ENCODE measurements at regions not wholly inside any gene's neighbourhood (a gene's known extent, or its start where the extent isn't known, plus 50 kb on each side); places are given as distances from the start of the nearest gene placed in this dataset.
"Not testable (repeated sequence)": the region's sequence is repeated elsewhere in the genome, so short reads cannot be mapped to it uniquely, and the experiment has no call there.

DNA sequence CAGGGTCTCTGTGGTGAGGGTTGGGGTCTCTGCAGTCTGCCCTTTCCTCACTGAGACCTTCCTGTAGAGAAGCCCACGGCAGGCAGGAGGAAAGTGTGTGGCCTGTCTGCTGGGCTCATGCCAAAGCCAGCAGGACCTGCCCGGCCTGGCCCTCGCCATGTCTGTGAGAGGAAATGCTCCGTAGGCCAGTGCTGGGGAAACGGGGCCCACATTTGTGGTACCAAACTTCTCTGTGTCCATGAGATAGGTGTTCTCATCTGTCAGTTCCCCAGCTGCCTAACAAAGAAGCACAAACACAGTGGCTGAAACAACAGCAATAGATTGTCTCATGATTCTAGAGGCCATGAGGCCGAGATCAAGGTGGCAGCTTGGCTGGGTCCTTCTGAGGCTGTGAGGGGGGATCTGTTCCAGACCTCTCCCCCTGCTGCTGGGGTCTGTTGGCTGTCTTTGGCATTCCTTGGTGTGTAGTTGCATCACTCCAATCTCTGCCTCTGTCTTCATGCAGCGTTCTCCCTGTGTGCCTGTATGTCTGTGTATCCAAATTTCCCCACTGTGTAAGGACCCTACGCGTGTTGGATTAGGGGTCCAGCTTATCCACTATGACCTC, 772.5 kb downstream of the TBC1D22A start:
- DNase-seq (ENCODE audit: low spot score) (no peak), FAIRE-seq (no peak)

- DNase-seq (ENCODE audit: low spot score), result no peak
- FAIRE-seq, result no peak
Measured at GRCh38 chr22:47533961-47534803, 771.7 kb downstream of the TBC1D22A start.

GRCh38 chr22:47517062-47517461, 754.6 kb downstream of the TBC1D22A start:
- no peak for DNase-seq (ENCODE audit: low spot score)
- no peak for FAIRE-seq

DNA sequence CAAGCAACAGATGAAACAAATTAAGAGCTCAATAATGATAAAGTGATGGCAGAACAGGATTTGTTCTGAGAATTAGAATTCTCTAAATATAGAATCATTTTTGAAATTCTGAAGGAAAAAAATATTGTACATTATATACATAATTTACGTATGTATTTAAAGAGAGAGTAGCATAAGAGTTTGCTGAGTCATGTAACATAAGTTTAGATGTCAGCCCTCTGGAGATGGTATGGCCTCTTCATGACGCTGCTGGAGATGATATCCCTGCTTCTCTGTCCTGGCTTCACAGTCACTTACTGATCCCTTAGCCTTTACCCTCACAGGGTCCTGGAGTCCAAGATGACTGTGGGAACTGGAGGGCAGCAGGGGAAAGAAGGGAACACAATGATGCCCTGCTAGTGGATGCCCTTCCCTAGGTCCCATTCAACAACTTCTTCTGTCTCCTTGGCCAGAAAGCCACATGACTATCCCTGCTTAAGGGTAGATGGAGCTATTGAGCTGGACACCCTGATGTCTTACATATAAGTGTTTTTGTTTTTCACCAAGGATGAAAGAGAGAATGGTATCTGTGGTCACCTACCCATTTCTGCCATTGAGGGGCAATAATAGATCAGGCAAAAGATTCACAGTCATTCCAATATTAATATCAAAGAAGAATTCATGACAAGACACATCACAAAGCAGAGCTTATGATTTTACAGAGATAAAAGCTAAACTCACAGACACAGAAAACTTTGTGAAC, 753.1 kb downstream of the TBC1D22A start:
- no peak for FAIRE-seq
- DNase-seq (ENCODE audit: low spot score), result no peak

DNA sequence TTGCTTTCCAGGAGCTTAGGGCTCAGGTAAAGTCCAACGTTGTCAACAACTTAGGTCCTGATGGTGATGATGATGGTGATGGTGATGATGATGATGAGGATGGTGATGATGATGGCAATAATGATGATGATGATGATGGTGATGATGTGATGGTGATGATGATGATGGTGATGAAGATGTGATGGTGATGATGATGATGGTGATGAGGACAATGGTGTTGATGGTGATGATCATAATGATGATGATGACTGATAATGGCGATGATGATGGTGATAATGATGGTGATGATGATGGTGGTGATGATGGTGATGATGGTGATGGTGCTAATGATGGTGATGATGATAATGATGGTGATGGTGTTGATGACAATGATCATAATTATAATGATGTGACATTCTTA, 750.2 kb downstream of the TBC1D22A start:
- FAIRE-seq (no peak), DNase-seq (ENCODE audit: low spot score) (no peak)

GRCh38 chr22:47504962-47505361, 742.5 kb downstream of the TBC1D22A start:
- FAIRE-seq (no peak), DNase-seq (ENCODE audit: low spot score) (no peak)

GRCh38 chr22:47498969-47499495, 736.6 kb downstream of the TBC1D22A start:
- no peak for DNase-seq (ENCODE audit: low spot score)
- FAIRE-seq, result no peak

GRCh38 chr22:47497666-47498065, 735.2 kb downstream of the TBC1D22A start:
- FAIRE-seq (no peak), DNase-seq (ENCODE audit: low spot score) (no peak)

GRCh38 chr22:47495110-47495509, 732.7 kb downstream of the TBC1D22A start:
- DNase-seq (ENCODE audit: low spot score) (no peak), FAIRE-seq (no peak)

- FAIRE-seq, result not testable (repeated sequence)
Measured at GRCh38 chr22:47488131-47488530, 725.7 kb downstream of the TBC1D22A start.

GRCh38 chr22:47486569-47487312, 724.3 kb downstream of the TBC1D22A start:
- FAIRE-seq, result no peak

More at GRCh38 chr22:47488131-47488530, 725.7 kb downstream of the TBC1D22A start:
- DNase-seq (ENCODE audit: low spot score), result not testable (repeated sequence)

DNA sequence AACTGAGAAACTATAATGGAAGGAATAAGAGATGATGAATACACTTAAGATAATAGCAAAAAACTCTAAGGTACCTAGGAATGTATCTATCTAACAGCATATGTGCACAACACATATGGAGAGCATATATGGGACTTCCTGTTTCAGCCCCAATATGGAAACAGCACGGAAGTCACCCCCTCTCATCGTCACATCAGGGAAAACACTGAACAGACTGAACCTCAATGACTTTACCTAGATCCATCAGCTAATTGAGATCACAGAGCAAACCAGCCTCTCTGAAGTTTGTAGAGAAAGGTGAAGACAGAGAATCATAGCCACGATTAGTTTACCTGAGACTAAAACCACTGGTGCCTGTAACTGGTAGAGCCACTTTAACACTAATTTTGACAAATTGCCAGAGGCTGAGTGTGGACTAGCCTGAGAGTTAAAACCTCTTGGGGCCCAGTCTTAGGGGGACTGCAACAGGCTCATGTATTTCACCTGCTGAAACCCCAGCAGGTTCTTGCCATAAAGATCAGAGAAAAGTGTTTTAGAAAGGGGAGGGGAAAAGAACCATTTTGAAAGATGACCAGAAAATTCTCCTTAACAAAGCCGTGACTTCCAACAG, 722.6 kb downstream of the TBC1D22A start:
- FAIRE-seq (no peak), DNase-seq (ENCODE audit: low spot score) (no peak)

More at GRCh38 chr22:47486569-47487312, 724.3 kb downstream of the TBC1D22A start:
- DNase-seq (ENCODE audit: low spot score), result no peak

DNA sequence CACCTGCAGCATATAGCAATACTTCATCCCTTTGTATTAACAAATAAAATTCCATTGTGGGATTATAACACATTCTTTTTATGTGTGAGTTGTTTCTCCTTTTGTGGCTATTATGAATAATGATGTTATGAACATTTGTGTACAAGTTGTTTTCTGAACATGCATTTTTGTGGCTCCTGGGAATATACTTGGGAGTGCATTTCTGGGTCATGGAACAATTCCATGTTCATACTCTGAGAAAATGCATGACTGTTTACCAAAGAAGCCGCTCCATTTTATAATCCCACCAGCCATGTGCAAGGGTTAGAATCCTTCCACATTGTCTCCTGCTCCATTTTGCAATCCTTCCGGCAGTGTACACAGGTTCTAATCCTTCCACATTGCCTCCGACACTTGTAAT, 713.8 kb downstream of the TBC1D22A start:
- FAIRE-seq (no peak), DNase-seq (ENCODE audit: low spot score) (no peak)

GRCh38 chr22:47474895-47475294, 712.4 kb downstream of the TBC1D22A start:
- no peak for DNase-seq (ENCODE audit: low spot score)
- FAIRE-seq, result no peak

DNA sequence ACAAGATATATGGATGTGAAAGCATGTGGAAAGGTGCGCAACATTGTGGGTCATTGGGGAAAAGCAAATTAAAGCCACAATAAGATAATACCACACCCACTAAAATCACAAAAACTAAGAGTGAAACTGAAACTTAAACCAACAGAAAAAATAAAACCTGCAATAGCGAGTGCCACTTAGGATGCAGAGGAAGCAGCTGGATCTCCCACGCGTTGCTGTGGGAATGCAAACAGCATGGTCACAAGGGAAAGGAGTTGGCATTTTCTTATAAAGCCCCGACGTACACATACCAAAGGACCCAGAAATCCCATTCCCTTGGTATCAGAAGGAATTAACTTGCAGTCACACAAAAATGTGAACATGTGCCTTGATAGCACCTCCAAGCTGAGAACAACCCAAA, 712.0 kb downstream of the TBC1D22A start:
- no peak for DNase-seq (ENCODE audit: low spot score)
- no peak for FAIRE-seq

DNA sequence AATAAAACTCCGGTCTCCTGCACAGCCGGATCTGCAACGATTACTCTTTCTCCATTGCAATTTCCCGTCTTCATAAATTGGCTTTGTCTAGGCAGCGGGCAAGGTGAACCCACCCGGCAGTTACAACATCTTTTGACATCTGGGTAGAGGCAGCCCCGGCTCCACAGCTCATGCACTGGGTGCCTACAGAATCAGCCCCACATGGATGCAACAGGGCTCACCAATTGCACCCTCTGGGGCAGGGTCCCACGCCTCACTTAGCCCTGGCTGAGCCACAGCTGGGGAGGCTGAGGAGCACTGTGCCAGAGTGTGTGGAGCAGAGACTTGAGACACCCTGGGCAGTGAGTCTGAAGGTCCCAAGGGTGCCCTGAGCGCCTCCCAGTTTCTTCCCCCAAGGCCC, 710.2 kb downstream of the TBC1D22A start:
- DNase-seq (ENCODE audit: low spot score) (no peak), FAIRE-seq (no peak)

DNA sequence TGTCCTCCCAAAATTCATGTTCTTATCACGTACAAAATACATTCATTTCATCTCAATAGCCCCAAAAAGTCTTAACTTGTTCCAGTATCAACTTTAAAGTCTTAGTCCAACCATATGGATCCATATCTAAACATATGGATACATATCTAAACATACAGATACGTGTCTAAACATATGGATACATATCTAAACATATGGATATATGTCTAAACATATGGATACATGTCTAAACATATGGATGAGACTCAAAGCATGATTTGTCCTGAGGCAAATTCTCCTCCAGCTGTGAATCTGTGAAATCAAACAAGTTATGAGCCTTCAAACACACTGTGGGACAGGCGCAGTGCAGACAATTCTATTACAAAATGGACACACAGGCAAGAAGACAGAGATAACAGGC, 709.0 kb downstream of the TBC1D22A start:
- DNase-seq (ENCODE audit: low spot score) (no peak), FAIRE-seq (no peak)

GRCh38 chr22:47465809-47466208, 703.4 kb downstream of the TBC1D22A start:
- no peak for FAIRE-seq

GRCh38 chr22:47465222-47465621, 702.8 kb downstream of the TBC1D22A start:
- no peak for FAIRE-seq

More at GRCh38 chr22:47465809-47466208, 703.4 kb downstream of the TBC1D22A start:
- no peak for DNase-seq (ENCODE audit: low spot score)

GRCh38 chr22:47463220-47463619, 700.8 kb downstream of the TBC1D22A start:
- DNase-seq (ENCODE audit: low spot score), result no peak
- FAIRE-seq, result no peak

More at GRCh38 chr22:47465222-47465621, 702.8 kb downstream of the TBC1D22A start:
- no peak for DNase-seq (ENCODE audit: low spot score)

DNA sequence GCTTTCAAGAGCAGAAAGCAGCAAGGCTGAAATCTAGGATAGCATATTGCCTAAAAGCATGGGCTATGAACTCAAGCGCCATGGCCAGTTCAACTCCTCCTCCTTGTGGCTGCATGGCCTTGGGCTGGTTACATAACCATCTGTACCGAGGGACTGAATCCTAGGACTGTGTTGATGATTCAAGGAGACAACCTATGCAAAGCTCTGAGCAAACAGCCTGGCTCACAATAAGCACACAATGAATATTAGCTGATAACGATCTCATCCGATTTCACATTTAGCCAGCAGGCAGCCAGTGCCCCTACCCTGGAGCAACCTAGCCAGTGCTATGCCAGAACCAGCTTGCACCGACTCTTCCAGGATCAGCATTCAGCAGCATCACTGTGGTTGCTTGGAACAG, 698.4 kb downstream of the TBC1D22A start:
- DNase-seq (ENCODE audit: low spot score) (no peak), FAIRE-seq (no peak)

Measured in RCC 7860 (cell line).